GM19328 (cell line): ENCODE measurements at regions not wholly inside any gene's neighbourhood (a gene's known extent, or its start where the extent isn't known, plus 50 kb on each side); places are given as distances from the start of the nearest gene placed in this dataset.
A peak's percentile ranks its signal among the peaks of the same experiment; 100 is the strongest.

ENCODE experiments used
- ATAC-seq: cut with Tn5 transposase; IDR thresholded peaks from one replicate; pipeline ENCODE4 v1.9.1; 2021; ENCODE audit warnings: mild to moderate bottlenecking, moderate library complexity; ENCODE audit not compliant: unreplicated experiment

GRCh38 chr5:173468821-173469251 lies 140.6 kb upstream of the STC2 start:
- ATAC-seq = no peak

GRCh38 chr5:173466227-173466626 lies 138.0 kb upstream of the STC2 start:
- no peak for ATAC-seq

- ATAC-seq = no peak
These were observed 136.6 kb upstream of the STC2 start for GRCh38 chr5:173464813-173465212.

GRCh38 chr5:173463207-173463606 lies 135.0 kb upstream of the STC2 start:
- no peak for ATAC-seq

- ATAC-seq = no peak
These were observed 130.8 kb upstream of the STC2 start for GRCh38 chr5:173458828-173459609.

GRCh38 chr5:173457482-173457881 lies 129.3 kb upstream of the STC2 start:
- ATAC-seq = no peak

- ATAC-seq = no peak
These were observed 128.5 kb upstream of the STC2 start for GRCh38 chr5:173456751-173457171.

GRCh38 chr5:173456181-173456580 lies 128.0 kb upstream of the STC2 start:
- no peak for ATAC-seq

- no peak for ATAC-seq
These were observed 127.4 kb upstream of the STC2 start for GRCh38 chr5:173455599-173455957.

- no peak for ATAC-seq
These were observed 126.8 kb upstream of the STC2 start for GRCh38 chr5:173454736-173455598.

- no peak for ATAC-seq
These were observed 126.1 kb upstream of the STC2 start for GRCh38 chr5:173454361-173454735.

GRCh38 chr5:173453167-173453566 lies 125.0 kb upstream of the STC2 start:
- no peak for ATAC-seq

- no peak for ATAC-seq
These were observed 124.1 kb upstream of the STC2 start for GRCh38 chr5:173452119-173452905.

GRCh38 chr5:173451651-173452050 lies 123.4 kb upstream of the STC2 start:
- ATAC-seq = no peak

- peak; percentile 51 for ATAC-seq
These were observed 122.8 kb upstream of the STC2 start for GRCh38 chr5:173451031-173451430.

GRCh38 chr5:173450188-173450587 lies 122.0 kb upstream of the STC2 start:
- ATAC-seq = no peak

GRCh38 chr5:173448856-173449255 lies 120.6 kb upstream of the STC2 start:
- ATAC-seq = no peak

GRCh38 chr5:173443971-173444370 lies 115.8 kb upstream of the STC2 start:
- ATAC-seq = no peak

- ATAC-seq = no peak
These were observed 112.9 kb upstream of the STC2 start for GRCh38 chr5:173441053-173441628.

- ATAC-seq = no peak
These were observed 110.7 kb upstream of the STC2 start for GRCh38 chr5:173438951-173439350.

GRCh38 chr5:173435447-173435846 lies 107.2 kb upstream of the STC2 start:
- no peak for ATAC-seq
